ENCODE measurements at regions not wholly inside any gene's neighbourhood (a gene's known extent, or its start where the extent isn't known, plus 50 kb on each side); places are given as distances from the start of the nearest gene placed in this dataset.

DNA sequence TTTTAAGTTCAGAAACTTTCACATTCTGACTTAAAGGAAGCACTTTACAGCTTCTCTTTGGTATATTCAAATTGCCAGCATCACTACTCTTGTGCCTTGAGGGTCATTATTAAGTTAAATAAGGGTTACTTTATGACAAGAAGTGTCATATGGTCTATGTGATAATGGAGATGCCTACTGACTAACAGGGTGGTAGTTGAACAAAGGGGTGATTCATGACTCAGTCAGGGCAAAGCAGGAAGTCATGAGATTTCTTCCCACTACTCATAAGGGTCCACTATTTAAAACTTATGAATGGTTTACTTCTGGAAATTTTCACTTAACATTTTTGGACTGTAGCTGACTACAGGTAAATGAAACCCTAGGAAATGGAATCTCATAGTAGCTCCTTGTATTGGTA lies 938.3 kb upstream of the PTPRD start:
- TF ChIP-seq, protein P1, sequence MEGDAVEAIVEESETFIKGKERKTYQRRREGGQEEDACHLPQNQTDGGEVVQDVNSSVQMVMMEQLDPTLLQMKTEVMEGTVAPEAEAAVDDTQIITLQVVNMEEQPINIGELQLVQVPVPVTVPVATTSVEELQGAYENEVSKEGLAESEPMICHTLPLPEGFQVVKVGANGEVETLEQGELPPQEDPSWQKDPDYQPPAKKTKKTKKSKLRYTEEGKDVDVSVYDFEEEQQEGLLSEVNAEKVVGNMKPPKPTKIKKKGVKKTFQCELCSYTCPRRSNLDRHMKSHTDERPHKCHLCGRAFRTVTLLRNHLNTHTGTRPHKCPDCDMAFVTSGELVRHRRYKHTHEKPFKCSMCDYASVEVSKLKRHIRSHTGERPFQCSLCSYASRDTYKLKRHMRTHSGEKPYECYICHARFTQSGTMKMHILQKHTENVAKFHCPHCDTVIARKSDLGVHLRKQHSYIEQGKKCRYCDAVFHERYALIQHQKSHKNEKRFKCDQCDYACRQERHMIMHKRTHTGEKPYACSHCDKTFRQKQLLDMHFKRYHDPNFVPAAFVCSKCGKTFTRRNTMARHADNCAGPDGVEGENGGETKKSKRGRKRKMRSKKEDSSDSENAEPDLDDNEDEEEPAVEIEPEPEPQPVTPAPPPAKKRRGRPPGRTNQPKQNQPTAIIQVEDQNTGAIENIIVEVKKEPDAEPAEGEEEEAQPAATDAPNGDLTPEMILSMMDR (IDR thresholded peaks at IDR 0.05; ENCODE audit: unreplicated experiment): no peak
- H3K27me3 Mint-ChIP-seq (ENCODE audit: low read depth): no peaks in the 10 kb centered on the region
- H3K4me3 Mint-ChIP-seq: no peak overlapping the region
- no peaks in the 10 kb centered on the region for H3K36me3 Mint-ChIP-seq
- no peaks in the 10 kb centered on the region for H3K9me3 Mint-ChIP-seq
- H3K27ac Mint-ChIP-seq: no peak overlapping the region
- DNase-seq (ENCODE audit: low spot score in 2 of 2, unreplicated experiment in 2 of 2): no peak
- no peaks in the 10 kb centered on the region for H3K4me1 Mint-ChIP-seq

DNA sequence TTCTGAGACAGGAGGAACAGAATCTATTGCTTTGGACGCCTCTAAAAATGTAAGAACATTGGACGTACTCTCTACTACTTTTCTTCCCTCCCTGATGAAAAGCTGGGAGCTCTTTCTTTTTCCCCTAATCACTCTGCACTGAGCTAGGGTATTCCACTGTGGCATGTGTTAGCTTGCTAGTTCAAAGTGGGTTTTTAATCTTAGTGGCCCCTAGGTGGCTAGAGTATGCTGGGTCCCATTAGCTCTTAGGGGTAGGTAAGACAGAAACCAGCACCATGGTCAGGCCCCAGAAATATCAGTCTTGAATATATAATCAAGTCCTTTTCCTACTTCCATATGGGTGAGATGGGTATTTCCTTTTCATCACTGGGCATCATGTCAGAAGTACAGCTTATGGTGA lies 945.2 kb upstream of the PTPRD start:
- no peaks in the 10 kb centered on the region for H3K36me3 Mint-ChIP-seq
- peaks cover 3% of the 10 kb centered on the region for H3K9me3 Mint-ChIP-seq
- H3K4me3 Mint-ChIP-seq: no peak overlapping the region
- H3K4me1 Mint-ChIP-seq: no peaks in the 10 kb centered on the region
- TF ChIP-seq, protein P1 (IDR thresholded peaks at IDR 0.05; ENCODE audit: unreplicated experiment): no peak
- no peak overlapping the region for H3K27ac Mint-ChIP-seq
- no peaks in the 10 kb centered on the region for H3K27me3 Mint-ChIP-seq (ENCODE audit: low read depth)
- DNase-seq (ENCODE audit: low spot score in 2 of 2, unreplicated experiment in 2 of 2): no peak

DNA sequence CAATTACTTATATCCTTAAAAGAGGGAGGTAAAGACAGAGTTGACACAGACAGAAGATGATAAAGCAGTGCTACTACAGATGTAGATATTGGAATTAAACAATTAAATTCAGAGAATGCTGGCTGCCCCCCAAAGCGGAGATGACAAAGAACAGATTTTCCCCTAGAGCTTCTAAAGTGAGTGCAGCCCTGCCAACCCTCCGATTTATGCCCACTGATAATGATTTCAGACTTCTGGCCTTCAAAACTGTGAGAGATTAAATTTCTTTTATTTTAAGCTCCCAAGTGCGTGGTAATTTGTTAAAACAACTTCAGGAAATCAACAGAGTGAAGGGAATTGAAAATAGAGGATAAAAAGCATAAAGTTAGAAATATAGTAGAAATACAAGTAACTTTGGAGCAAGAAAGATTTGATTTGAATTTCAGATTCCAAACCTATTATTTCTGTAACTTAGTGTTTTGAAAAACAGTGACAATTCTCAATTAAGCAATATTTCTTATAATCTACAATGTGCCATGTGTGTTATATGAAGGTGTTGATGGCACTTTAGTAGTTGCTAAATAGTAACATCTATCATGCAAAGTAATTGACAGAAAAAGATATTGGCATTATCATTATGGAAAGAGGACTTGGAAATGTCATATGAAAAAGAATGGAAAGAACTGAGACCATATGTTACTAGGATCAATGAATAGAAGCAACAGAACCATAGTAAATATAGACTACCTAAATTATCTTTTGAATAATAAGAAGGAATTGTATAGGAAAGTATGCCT lies 946.4 kb upstream of the PTPRD start:
- Mint-ChIP-seq H3K27ac (no peak overlapping the region), H3K27me3 (ENCODE audit: low read depth) (no peaks in the 10 kb centered on the region), H3K4me1 (no peaks in the 10 kb centered on the region), H3K9me3 (peaks cover 8% of the 10 kb centered on the region), H3K36me3 (no peaks in the 10 kb centered on the region), H3K4me3 (no peak overlapping the region)
- no peak for DNase-seq (ENCODE audit: low spot score in 2 of 2, unreplicated experiment in 2 of 2)
- TF ChIP-seq, protein P1 (IDR thresholded peaks at IDR 0.05; ENCODE audit: unreplicated experiment): no peak

DNA sequence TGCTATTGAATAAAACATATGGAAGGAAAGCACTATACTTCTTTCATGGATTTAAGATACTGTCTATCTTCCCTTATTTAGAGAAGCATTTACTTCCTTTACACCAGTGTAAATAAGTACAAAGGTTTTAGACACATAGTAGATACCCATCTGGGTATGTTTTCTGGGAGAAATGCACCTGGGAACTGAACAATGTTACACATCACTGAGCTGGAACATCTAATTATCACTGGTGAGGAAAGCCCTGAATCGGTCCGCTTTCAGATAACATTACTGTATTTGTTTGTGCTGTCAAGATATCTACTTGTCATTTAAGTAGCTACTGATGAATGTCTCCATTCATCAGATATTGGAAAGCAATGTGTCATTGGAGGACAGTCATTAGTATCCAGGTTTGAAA lies 964.7 kb upstream of the PTPRD start:
- TF ChIP-seq, protein P1 (IDR thresholded peaks at IDR 0.05; ENCODE audit: unreplicated experiment): no peak

GRCh38 chr9:11595756-11596155 lies 983.0 kb upstream of the PTPRD start:
- Mint-ChIP-seq H3K4me1 (no peaks in the 10 kb centered on the region), H3K4me3 (no peak overlapping the region), H3K27me3 (ENCODE audit: low read depth) (no peaks in the 10 kb centered on the region), H3K36me3 (no peaks in the 10 kb centered on the region), H3K9me3 (peaks cover 9% of the 10 kb centered on the region), H3K27ac (no peak overlapping the region)
- TF ChIP-seq, protein P1 (IDR thresholded peaks at IDR 0.05; ENCODE audit: unreplicated experiment): no peak
- no peak for DNase-seq (ENCODE audit: low spot score in 2 of 2, unreplicated experiment in 2 of 2)

More for the DNA sequence above, 964.7 kb upstream of the PTPRD start:
- no peak for DNase-seq (ENCODE audit: low spot score in 2 of 2, unreplicated experiment in 2 of 2)
- Mint-ChIP-seq H3K4me1 (no peaks in the 10 kb centered on the region), H3K27ac (no peak overlapping the region), H3K36me3 (no peaks in the 10 kb centered on the region), H3K4me3 (no peak overlapping the region), H3K27me3 (ENCODE audit: low read depth) (no peaks in the 10 kb centered on the region), H3K9me3 (no peaks in the 10 kb centered on the region)
